GM12878 (cell line): ENCODE measurements at regions not wholly inside any gene's neighbourhood (a gene's known extent, or its start where the extent isn't known, plus 50 kb on each side); places are given as distances from the start of the nearest gene placed in this dataset.

Source experiments
- ATAC-seq: fragments of 200-7000 bp; cut with Tn5 transposase; 3 replicates; pipeline ENCODE4 v1.9.1; 2020; ENCODE audit warnings: mild to moderate bottlenecking, moderate library complexity
- BruUV-seq: library from RNA; stranded (reverse); fragments of 400-500 nt; replicated peaks from 2 replicates; lab custom pipeline; 2021; lab: Mats Ljungman, UMichigan
- CTCF ChIA-PET: fragments of 300-600 bp; sonication (Branson Sonifier 250); formaldehyde crosslinking; extraction: SDS; loops from one replicate; lab custom pipeline; 2021; ENCODE audit warnings: inconsistent platforms; lab: Yijun Ruan, JAX
- POLR2A ChIA-PET: fragments of 350-600 bp; formaldehyde crosslinking; extraction: SDS; loops from one replicate; lab custom pipeline; 2021; ENCODE audit warnings: inconsistent platforms; lab: Charles Lee
- RAD21 ChIA-PET: fragments of 300-600 bp; sonication (Branson Sonifier 250); formaldehyde crosslinking; loops from one replicate; lab custom pipeline; 2023; ENCODE audit warnings: antibody characterized with exemption; ENCODE audit not compliant: unreplicated experiment; lab: Charles Lee
- SMC1A ChIA-PET: fragments of 300-600 bp; sonication (Branson Sonifier 250); formaldehyde crosslinking; loops from one replicate; lab custom pipeline; 2023; ENCODE audit not compliant: unreplicated experiment, uncharacterized antibody; lab: Charles Lee
- DNase-seq: peaks from one replicate; pipeline ENCODE4 v3.0.0-alpha.2; 2011; ENCODE audit warnings: low read depth, low spot score
- FAIRE-seq: peaks from 3 replicates; lab custom pipeline; 2011; peaks lifted over from hg19 to GRCh38; lab: Jason Lieb, UNC
- H2AFZ ChIP-seq: 2 replicates; pipeline ENCODE4 v1.6.0; 2011; ENCODE audit warnings: low read depth, low read length, control low read depth; ENCODE audit not compliant: control insufficient read depth
- H3K27ac ChIP-seq: 2 replicates; pipeline ENCODE4 v1.5.1; 2011; ENCODE audit warnings: control low read depth; ENCODE audit not compliant: control insufficient read depth, insufficient read depth
- H3K27me3 ChIP-seq, 2 experiments: replicated peaks in 1 of 2; 2 replicates each; pipeline versions ENCODE4 v1.6.0 to v1.6.1; 2011; ENCODE audit warnings: low read length in 1 of 2; ENCODE audit not compliant: control insufficient read depth in 2 of 2, insufficient read depth in 2 of 2
- H3K36me3 ChIP-seq, 2 experiments: 2 replicates each; pipeline ENCODE4 v1.5.1; 2011; ENCODE audit warnings: low read length in 1 of 2; ENCODE audit not compliant: control insufficient read depth in 2 of 2, insufficient read depth in 2 of 2
- H3K4me1 ChIP-seq: 2 replicates; pipeline ENCODE4 v1.6.1; 2011; ENCODE audit warnings: mild to moderate bottlenecking, low read length, moderate library complexity, mixed read lengths; ENCODE audit not compliant: control insufficient read depth, insufficient read depth
- H3K4me2 ChIP-seq: 2 replicates; pipeline ENCODE4 v1.6.0; 2011; ENCODE audit warnings: control low read depth; ENCODE audit not compliant: control insufficient read depth, insufficient read depth
- H3K4me3 ChIP-seq: fragments of 200-600 bp; sonication (generic); 2 replicates; pipeline ENCODE4 v1.5.1; 2016
- H3K79me2 ChIP-seq: 2 replicates; pipeline ENCODE4 v1.6.0; 2011; ENCODE audit warnings: low read length; ENCODE audit not compliant: control insufficient read depth, insufficient read depth
- H3K9ac ChIP-seq: 2 replicates; pipeline ENCODE4 v1.8.0; 2011; ENCODE audit warnings: low read length, control low read depth, mixed read lengths; ENCODE audit not compliant: control insufficient read depth, insufficient read depth
- H3K9me3 ChIP-seq: replicated peaks from 3 replicates; pipeline ENCODE4 v1.5.1; 2011; ENCODE audit warnings: mild to moderate bottlenecking, low read length; ENCODE audit not compliant: control insufficient read depth, insufficient read depth
- H4K20me1 ChIP-seq: 2 replicates; pipeline ENCODE4 v1.6.0; 2011; ENCODE audit not compliant: control insufficient read depth, insufficient read depth
- ASH2L ChIP-seq: fragments of 300-600, 200-600 bp; sonication (generic); IDR thresholded peaks from 2 replicates; pipeline ENCODE4 v1.6.1; 2017; ENCODE audit warnings: low read depth, mild to moderate bottlenecking, borderline replicate concordance
- ATF2 ChIP-seq: IDR thresholded peaks from 2 replicates; pipeline ENCODE4 v1.6.1; 2012; ENCODE audit warnings: low read length, inconsistent platforms
- CBX3 ChIP-seq: fragments of 200-600 bp; sonication (generic); IDR thresholded peaks from 2 replicates; pipeline ENCODE4 v1.6.1; 2016; ENCODE audit warnings: low read depth, borderline replicate concordance
- CHD4 ChIP-seq: fragments of 200-600 bp; sonication (generic); IDR thresholded peaks from 2 replicates; pipeline ENCODE4 v1.6.1; 2016; ENCODE audit warnings: mild to moderate bottlenecking
- DPF2 ChIP-seq: fragments of 450-650 bp; IDR thresholded peaks from 2 replicates; pipeline ENCODE4 v1.6.1; 2017; ENCODE audit warnings: mild to moderate bottlenecking
- E2F8 ChIP-seq: fragments of 450-650 bp; IDR thresholded peaks from 2 replicates; pipeline ENCODE4 v1.6.1; 2018; ENCODE audit warnings: mild to moderate bottlenecking, low read depth, moderate library complexity; ENCODE audit not compliant: partially characterized antibody
- JUND ChIP-seq: IDR thresholded peaks from 2 replicates; pipeline ENCODE4 v1.6.1; 2012; ENCODE audit warnings: low read depth, mild to moderate bottlenecking, low read length, improper control_type of control experiment, moderate library complexity
- LARP7 ChIP-seq: fragments of 450-650 bp; IDR thresholded peaks from 2 replicates; pipeline ENCODE4 v1.6.1; 2017; ENCODE audit warnings: mild to moderate bottlenecking
- NFYA ChIP-seq: IDR thresholded peaks from 2 replicates; pipeline ENCODE4 v1.6.1; 2011; ENCODE audit warnings: low read depth, mild to moderate bottlenecking, low read length, improper control_type of control experiment, borderline replicate concordance
- RCOR1 ChIP-seq: conservative IDR thresholded peaks from 2 replicates; pipeline ENCODE4 v1.6.1; 2012; ENCODE audit warnings: low read depth, low read length, improper control_type of control experiment
- SP1 ChIP-seq: IDR thresholded peaks from one replicate; pipeline ENCODE4 v1.6.1; 2011; ENCODE audit warnings: low read depth, low read length
- SREBF2 ChIP-seq: IDR thresholded peaks from 2 replicates; pipeline ENCODE4 v1.6.1; 2012; ENCODE audit warnings: mild to moderate bottlenecking, low read length
- SUZ12 ChIP-seq: fragments of 200-600 bp; sonication (generic); IDR thresholded peaks from one replicate; pipeline ENCODE4 v1.6.1; 2018; ENCODE audit warnings: antibody characterized with exemption, mild to moderate bottlenecking; ENCODE audit not compliant: unreplicated experiment
- TAF1 ChIP-seq: IDR thresholded peaks from 2 replicates; pipeline ENCODE4 v1.6.1; 2011; ENCODE audit warnings: mild to moderate bottlenecking, low read depth, low read length, borderline replicate concordance
- TCF12 ChIP-seq: IDR thresholded peaks from 2 replicates; pipeline ENCODE4 v1.6.1; 2011; ENCODE audit warnings: low read depth, mild to moderate bottlenecking, low read length
- USF1 ChIP-seq: IDR thresholded peaks from 2 replicates; pipeline ENCODE4 v1.6.1; 2011; ENCODE audit warnings: borderline replicate concordance, low read depth, mild to moderate bottlenecking, moderate library complexity, mixed read lengths, low read length; ENCODE audit not compliant: insufficient read depth; ENCODE audit errors: extremely low read length
- ZNF384 ChIP-seq: IDR thresholded peaks from 2 replicates; pipeline ENCODE4 v1.6.1; 2012; ENCODE audit warnings: low read depth, mild to moderate bottlenecking, low read length, improper control_type of control experiment, borderline replicate concordance
- WGBS: methylation state at CpG from one replicate; pipeline ENCODE4 v1.1.6; 2016; ENCODE audit warnings: low lambda C conversion rate; ENCODE audit not compliant: insufficient replicate concordance, insufficient coverage; ENCODE audit errors: missing lambda C conversion rate; 5-methylcytosine and 5-hydroxymethylcytosine counted together
- in situ Hi-C: fragments of 300-500 bp; cut with MboI; formaldehyde crosslinking; loops from 9 replicates; pipeline ENCODE4 v1.14.3; 2018; ENCODE audit warnings: mixed read lengths
- intact Hi-C: fragments of 100-400 bp; cut with micrococcal nuclease; formaldehyde crosslinking; loops from one replicate; pipeline ENCODE4 v1.14.2; 2022; ENCODE audit not compliant: unreplicated experiment

GRCh38 chr12:61974461-61974860 is 285.7 kb upstream of the USP15 start:
- in situ Hi-C loops (no loop called here), intact Hi-C loops (no loop called here)
- Histone ChIP-seq H3K79me2 (no peaks in the 10 kb centered on the region), H4K20me1 (no peaks in the 10 kb centered on the region), H3K27ac (no peak overlapping the region), H3K36me3 (no peaks in the 10 kb centered on the region), H3K4me2 (no peak overlapping the region), H3K4me1 (no peaks in the 10 kb centered on the region), H3K27me3 (no peaks in the 10 kb centered on the region), H2AFZ (no peak overlapping the region), H3K4me3 (no peak overlapping the region), H3K9me3 (no peaks in the 10 kb centered on the region), H3K9ac (no peak overlapping the region)
- FAIRE-seq (no peak), ATAC-seq (no peak), DNase-seq (no peak)
- CTCF ChIA-PET, result no interaction called here
- POLR2A ChIA-PET, result no interaction called here
- WGBS, result 80% methylated on average over 1 of the region's 1 CpG
- TF ChIP-seq ASH2L (no peak), SREBF2 (no peak), CHD4 (no peak), TAF1 (no peak), CBX3 (no peak), SUZ12 (no peak), JUND (no peak), ATF2 (no peak), USF1 (no peak), SP1 (no peak), TCF12 (no peak), RCOR1 (no peak), NFYA (no peak), LARP7 (no peak), ZNF384 (no peak), E2F8 (no peak), DPF2 (no peak)
- no TSS peak for BruUV-seq
- SMC1A ChIA-PET, result no interaction called here
- RAD21 ChIA-PET, result no interaction called here
